Left lung (tissue), 4 donors: ENCODE measurements at regions not wholly inside any gene's neighbourhood (a gene's known extent, or its start where the extent isn't known, plus 50 kb on each side); places are given as distances from the start of the nearest gene placed in this dataset.
"Not testable (repeated sequence)": the region's sequence is repeated elsewhere in the genome, so short reads cannot be mapped to it uniquely, and the experiment has no call there.

Experiments
- ATAC-seq: fragments of 200-7000 bp; cut with Tn5 transposase; one replicate; pipeline ENCODE4 v1.9.1; 2020; ENCODE audit warnings: moderate library complexity
- DNase-seq, 4 donors: peaks; one replicate each; pipeline ENCODE4 v3.0.0-alpha.2; 2013 to 2020
- H3K27ac ChIP-seq, 2 donors: fragments of 200-600 bp; sonication (generic) in 1 of 2; one replicate each; pipeline versions ENCODE4 v1.5.0 to v1.8.0; 2020 to 2021
- H3K27me3 ChIP-seq, 2 donors: fragments of 200-600 bp; sonication (generic) in 1 of 2; one replicate each; pipeline versions ENCODE4 v1.5.0 to v1.8.0; 2020 to 2021
- H3K36me3 ChIP-seq, 2 donors: fragments of 200-600 bp; sonication (generic) in 1 of 2; one replicate each; pipeline versions ENCODE4 v1.5.0 to v1.8.0; 2020 to 2021
- H3K4me1 ChIP-seq, 2 donors: fragments of 200-600 bp; one replicate each; pipeline ENCODE4 v1.8.0; 2021
- H3K4me3 ChIP-seq, 2 donors: fragments of 200-600 bp; sonication (generic) in 1 of 2; one replicate each; pipeline versions ENCODE4 v1.5.0 to v1.8.0; 2020 to 2021; ENCODE audit warnings: mild to moderate bottlenecking in 1 of 2
- H3K9me3 ChIP-seq, 2 donors: fragments of 200-600 bp; sonication (generic) in 1 of 2; one replicate each; pipeline versions ENCODE4 v1.5.0 to v1.8.0; 2020 to 2021
- CTCF ChIP-seq, 2 donors: fragments of 200-600 bp; sonication (generic) in 1 of 2; IDR thresholded peaks; one replicate each; pipeline versions ENCODE4 v1.5.0 to v1.8.0; 2021; ENCODE audit warnings: antibody characterized with exemption in 2 of 2
- intact Hi-C, 2 donors: fragments of 100-400 bp; cut with DNase I; formaldehyde crosslinking; loops; one replicate each; pipeline versions ENCODE4 v1.11.2 to v1.14.2; 2022
- donor health status: DM: no; HTN: yes; CAD: no.
- donor health status: DM: no; HTN: no; CAD: no.

GRCh38 chr2:76009484-76009883, 298.8 kb upstream of the GCFC2 start:
- no peak for ATAC-seq
- no peaks in the 10 kb centered on the region for H3K27me3 ChIP-seq
- no peaks in the 10 kb centered on the region for H3K36me3 ChIP-seq
- DNase-seq: no peak
- intact Hi-C loops: no loop called here
- no peaks in the 10 kb centered on the region for H3K4me1 ChIP-seq
- H3K9me3 ChIP-seq: no peaks in the 10 kb centered on the region
- TF ChIP-seq CTCF (IDR thresholded peaks at IDR 0.05): no peak
- no peak overlapping the region for H3K4me3 ChIP-seq
- no peak overlapping the region for H3K27ac ChIP-seq

DNA sequence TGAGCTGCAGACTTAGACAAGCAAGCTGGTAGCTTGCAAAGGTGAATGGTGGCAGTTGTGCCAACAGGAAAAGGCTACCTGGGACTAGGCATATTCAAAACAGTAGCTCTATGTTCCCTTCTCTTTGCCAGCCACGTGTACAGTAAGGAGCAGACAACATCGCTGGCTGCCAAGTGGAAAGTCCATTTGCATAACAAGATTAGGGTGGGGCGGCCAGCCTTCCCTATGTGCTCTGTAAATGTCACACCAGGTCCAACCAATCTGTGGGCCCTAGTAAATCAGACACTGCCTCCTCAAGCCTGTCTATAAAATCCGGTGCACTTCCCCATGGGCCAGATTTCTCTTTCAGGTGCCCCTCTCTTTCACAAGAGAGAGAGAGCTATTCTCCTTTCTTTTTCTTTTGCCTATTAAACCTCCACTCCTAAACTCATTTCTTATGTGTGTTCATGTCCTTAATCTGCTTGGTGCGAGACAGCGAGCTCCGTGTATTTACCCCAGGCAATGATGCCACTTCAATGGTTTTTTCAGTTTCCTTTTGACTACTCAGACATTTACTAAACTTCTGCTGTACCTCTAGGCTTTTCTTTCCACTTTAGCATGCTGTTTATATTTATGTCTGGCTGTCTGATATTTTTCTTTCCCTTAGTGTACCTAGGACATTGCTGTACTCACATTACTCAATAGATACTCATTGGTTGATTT, 297.4 kb upstream of the GCFC2 start:
- no peak overlapping the region for H3K4me3 ChIP-seq
- intact Hi-C loops: no loop called here
- H3K27ac ChIP-seq: no peak overlapping the region
- ATAC-seq (peak; percentile 87), DNase-seq (peak in 1 of 4 donors; percentile 36)
- no peaks in the 10 kb centered on the region for H3K9me3 ChIP-seq
- no peaks in the 10 kb centered on the region for H3K27me3 ChIP-seq
- no peaks in the 10 kb centered on the region for H3K36me3 ChIP-seq
- H3K4me1 ChIP-seq: no peaks in the 10 kb centered on the region
- no peak for TF ChIP-seq CTCF (IDR thresholded peaks at IDR 0.05)

- H3K4me1 ChIP-seq: no peaks in the 10 kb centered on the region
- H3K27me3 ChIP-seq: no peaks in the 10 kb centered on the region
- intact Hi-C loops: no loop called here
- no peaks in the 10 kb centered on the region for H3K36me3 ChIP-seq
- TF ChIP-seq CTCF (IDR thresholded peaks at IDR 0.05): no peak
- peaks cover 0 to 9% of the 10 kb centered on the region in 2 donors for H3K9me3 ChIP-seq
- DNase-seq: no peak
- no peak overlapping the region for H3K27ac ChIP-seq
- no peak overlapping the region for H3K4me3 ChIP-seq
- no peak for ATAC-seq
Measured at GRCh38 chr2:76000425-76000824, 289.7 kb upstream of the GCFC2 start.

GRCh38 chr2:75998451-75998850, 287.7 kb upstream of the GCFC2 start:
- no peak for TF ChIP-seq CTCF (IDR thresholded peaks at IDR 0.05)
- no peaks in the 10 kb centered on the region for H3K4me1 ChIP-seq
- no peak for DNase-seq
- H3K36me3 ChIP-seq: no peaks in the 10 kb centered on the region
- no peak overlapping the region for H3K27ac ChIP-seq
- H3K9me3 ChIP-seq: peaks cover 0 to 23% of the 10 kb centered on the region in 2 donors
- no peak for ATAC-seq
- intact Hi-C loops: no loop called here
- no peak overlapping the region for H3K4me3 ChIP-seq
- no peaks in the 10 kb centered on the region for H3K27me3 ChIP-seq

GRCh38 chr2:75994759-75995158, 284.0 kb upstream of the GCFC2 start:
- intact Hi-C loops: no loop called here
- H3K9me3 ChIP-seq: peaks cover 0 to 48% of the 10 kb centered on the region in 2 donors
- DNase-seq: no peak
- no peaks in the 10 kb centered on the region for H3K27me3 ChIP-seq
- H3K4me1 ChIP-seq: no peaks in the 10 kb centered on the region
- no peak for TF ChIP-seq CTCF (IDR thresholded peaks at IDR 0.05)
- no peak overlapping the region for H3K4me3 ChIP-seq
- no peak for ATAC-seq
- H3K27ac ChIP-seq: no peak overlapping the region
- H3K36me3 ChIP-seq: no peaks in the 10 kb centered on the region

DNA sequence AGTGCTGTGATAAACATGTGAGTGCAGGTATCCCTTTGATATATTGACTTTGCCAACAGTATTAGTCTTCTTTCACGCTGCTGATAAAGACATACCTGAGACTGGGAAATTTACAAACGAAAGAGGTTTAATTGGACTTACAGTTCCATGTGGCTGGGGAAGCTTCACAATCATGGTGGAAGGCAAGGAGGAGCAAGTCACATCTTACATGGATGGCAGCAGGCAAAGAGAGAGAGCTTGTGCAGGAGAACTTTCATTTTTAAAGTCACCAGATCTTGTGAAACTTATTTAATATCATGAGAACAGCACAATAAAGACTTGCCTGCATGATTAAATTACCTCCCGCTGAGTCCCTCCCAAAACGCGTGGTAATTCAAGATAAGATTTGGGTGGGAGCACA, 277.9 kb upstream of the GCFC2 start:
- H3K4me3 ChIP-seq, H3K27me3 ChIP-seq, H3K4me1 ChIP-seq, DNase-seq, H3K36me3 ChIP-seq, ATAC-seq, H3K27ac ChIP-seq, intact Hi-C loops: not testable (repeated sequence)
- H3K9me3 ChIP-seq: peaks cover 0 to 38% of the 10 kb centered on the region in 2 donors
